ENCODE measurements at regions not wholly inside any gene's neighbourhood (a gene's known extent, or its start where the extent isn't known, plus 50 kb on each side); places are given as distances from the start of the nearest gene placed in this dataset.

DNA sequence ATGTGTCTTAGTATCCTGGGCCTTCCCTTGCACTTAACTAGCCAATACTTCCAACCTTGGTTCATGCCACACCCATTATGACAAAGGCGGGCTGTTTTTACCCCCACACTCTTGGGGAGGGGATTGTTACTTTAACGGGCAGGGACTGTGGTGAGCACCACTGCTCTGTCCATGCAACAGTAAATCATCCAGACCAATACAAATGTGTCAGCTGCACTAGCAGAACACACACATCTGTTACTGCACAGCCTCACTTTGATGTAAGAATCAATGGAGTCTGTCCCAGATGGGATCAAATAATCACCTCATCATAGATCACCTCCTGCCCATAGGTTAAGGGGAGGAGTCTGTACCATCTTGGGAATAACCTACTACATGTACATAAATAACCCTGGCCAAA lies 58.1 kb downstream of the NPAP1 start:
- H3K36me3 Mint-ChIP-seq (ENCODE audit: insufficient read depth), result no peaks in the 10 kb centered on the region
- DNase-seq, result no peak
- H3K27me3 Mint-ChIP-seq (ENCODE audit: low read depth), result no peaks in the 10 kb centered on the region
- ATAC-seq, result no peak
- H3K9me3 Mint-ChIP-seq, result peaks cover 8% of the 10 kb centered on the region
- no peaks in the 10 kb centered on the region for H3K4me1 Mint-ChIP-seq (ENCODE audit: low read depth)
- no peak overlapping the region for H3K4me3 Mint-ChIP-seq

DNA sequence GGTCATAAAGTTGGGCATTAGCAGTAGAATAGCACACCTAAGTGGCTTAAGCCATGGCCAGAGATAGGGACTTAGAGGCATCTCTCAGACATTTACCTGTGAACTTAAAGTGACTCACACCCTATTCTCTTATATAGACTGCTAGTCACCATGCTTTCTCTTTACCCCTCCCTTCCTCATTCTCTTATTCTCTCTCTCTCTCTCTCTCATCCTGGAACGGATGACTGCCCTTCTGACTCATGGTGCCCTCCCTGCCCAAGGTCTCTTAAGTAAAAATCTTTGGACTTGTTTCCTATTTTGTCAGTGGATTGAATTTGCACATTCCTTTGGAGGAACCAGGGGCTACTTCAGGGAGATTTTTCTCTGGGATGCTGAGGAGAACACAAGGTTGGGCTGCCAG lies 58.8 kb downstream of the NPAP1 start:
- Mint-ChIP-seq H3K4me1 (ENCODE audit: low read depth) (no peaks in the 10 kb centered on the region), H3K9me3 (peaks cover 8% of the 10 kb centered on the region), H3K36me3 (ENCODE audit: insufficient read depth) (no peaks in the 10 kb centered on the region), H3K4me3 (no peak overlapping the region), H3K27me3 (ENCODE audit: low read depth) (no peaks in the 10 kb centered on the region)
- ATAC-seq (no peak), DNase-seq (no peak)

DNA sequence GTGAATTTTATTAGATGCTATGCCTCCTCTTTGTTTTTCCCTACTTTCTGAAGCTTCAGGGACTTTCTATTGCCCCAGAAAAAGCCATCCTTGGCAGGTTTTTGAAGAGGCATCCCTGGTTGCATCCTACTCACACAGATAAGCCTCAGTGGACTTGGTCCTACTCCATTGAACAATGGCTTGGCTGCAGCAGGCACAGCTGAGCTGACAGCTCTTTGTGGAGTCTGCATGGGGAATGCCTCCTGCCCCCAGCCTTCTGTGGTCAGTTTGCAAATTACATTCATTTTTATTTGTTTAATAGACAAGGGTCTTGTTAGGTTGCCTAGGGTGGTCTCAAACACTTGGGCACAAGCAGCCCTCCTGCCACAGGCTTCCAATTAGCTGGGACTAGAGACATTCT lies 69.7 kb downstream of the NPAP1 start:
- no peaks in the 10 kb centered on the region for H3K27me3 Mint-ChIP-seq (ENCODE audit: low read depth)
- no peak for DNase-seq
- no peaks in the 10 kb centered on the region for H3K36me3 Mint-ChIP-seq (ENCODE audit: insufficient read depth)
- H3K9me3 Mint-ChIP-seq, result peaks cover 11% of the 10 kb centered on the region
- ATAC-seq, result no peak
- no peaks in the 10 kb centered on the region for H3K4me1 Mint-ChIP-seq (ENCODE audit: low read depth)
- no peak overlapping the region for H3K4me3 Mint-ChIP-seq

DNA sequence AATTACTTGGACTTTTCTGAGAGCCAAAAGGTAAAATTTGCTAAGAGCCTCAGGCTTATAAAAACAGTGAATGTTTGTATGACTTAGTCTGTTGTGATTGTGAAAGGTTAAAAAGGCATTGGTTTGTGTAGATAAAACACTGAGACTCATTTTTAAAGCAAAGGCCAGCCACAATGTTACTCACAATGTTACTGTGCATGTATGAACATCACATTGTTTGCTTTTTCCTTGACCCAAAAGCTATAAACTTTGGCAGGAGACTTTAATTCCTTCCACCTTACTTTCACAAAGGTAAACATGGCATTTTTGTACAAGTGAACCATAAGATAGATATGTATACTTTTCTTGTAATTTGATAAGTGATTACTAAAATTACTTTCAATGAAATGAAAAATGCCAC lies 70.5 kb downstream of the NPAP1 start:
- no peak for ATAC-seq
- H3K36me3 Mint-ChIP-seq (ENCODE audit: insufficient read depth), result no peaks in the 10 kb centered on the region
- peaks cover 11% of the 10 kb centered on the region for H3K9me3 Mint-ChIP-seq
- H3K4me1 Mint-ChIP-seq (ENCODE audit: low read depth), result no peaks in the 10 kb centered on the region
- H3K27me3 Mint-ChIP-seq (ENCODE audit: low read depth), result no peaks in the 10 kb centered on the region
- no peak overlapping the region for H3K4me3 Mint-ChIP-seq
- no peak for DNase-seq

DNA sequence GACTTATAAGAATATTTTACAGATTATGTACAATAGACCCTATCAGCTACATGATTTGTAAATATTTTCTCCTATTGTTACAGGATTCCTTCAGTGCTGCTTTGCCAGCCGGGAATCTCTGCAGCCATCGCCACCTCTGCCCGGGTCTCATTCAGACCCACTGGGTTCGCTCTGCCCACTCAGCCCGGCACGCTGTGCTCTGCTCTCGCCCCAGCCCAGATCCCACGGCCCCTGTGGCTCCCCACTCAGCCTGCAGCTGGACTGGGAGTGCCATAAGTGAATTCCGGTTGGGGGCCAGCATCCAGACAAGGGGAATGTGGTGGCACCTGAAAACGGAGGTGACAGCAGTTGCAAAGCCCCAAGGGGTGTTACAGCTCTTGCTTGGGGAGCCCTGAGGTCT lies 71.8 kb downstream of the NPAP1 start:
- Mint-ChIP-seq H3K4me1 (ENCODE audit: low read depth) (no peaks in the 10 kb centered on the region), H3K9me3 (peaks cover 7% of the 10 kb centered on the region), H3K36me3 (ENCODE audit: insufficient read depth) (no peaks in the 10 kb centered on the region), H3K27me3 (ENCODE audit: low read depth) (no peaks in the 10 kb centered on the region), H3K4me3 (no peak overlapping the region)
- no peak for ATAC-seq
- no peak for DNase-seq

DNA sequence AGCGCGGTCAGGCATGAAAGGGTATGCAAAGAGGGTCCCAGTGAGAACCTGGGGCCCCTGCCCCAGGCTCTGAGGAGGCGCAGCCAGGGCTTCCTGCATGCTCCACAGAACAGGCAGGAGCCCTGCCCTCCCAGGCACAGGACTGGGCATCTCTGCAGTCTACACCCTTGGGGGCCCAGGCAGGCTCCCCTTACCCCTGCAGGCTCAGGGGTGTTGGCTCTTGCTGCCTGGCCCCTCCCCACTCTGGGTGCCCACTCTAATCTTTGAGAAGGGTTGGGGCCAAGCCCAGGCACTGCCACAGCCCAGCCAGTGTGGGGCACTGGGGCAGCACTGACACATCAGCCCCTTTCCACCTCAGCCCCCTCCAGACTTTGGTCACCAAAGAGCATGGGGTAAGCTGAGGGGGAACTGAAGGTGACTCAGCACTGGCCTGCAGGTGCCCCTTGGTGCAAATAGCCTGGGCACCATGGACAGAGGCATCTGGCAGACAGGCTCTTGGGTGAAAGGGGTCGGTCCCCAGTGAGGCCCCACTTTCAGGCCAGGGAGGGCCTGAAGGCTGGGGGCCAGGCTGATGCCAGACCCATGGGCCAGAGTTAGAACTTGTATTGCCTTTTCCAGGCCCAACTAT lies 73.4 kb downstream of the NPAP1 start:
- H3K9me3 Mint-ChIP-seq, result peaks cover 7% of the 10 kb centered on the region
- H3K27me3 Mint-ChIP-seq (ENCODE audit: low read depth), result no peaks in the 10 kb centered on the region
- no peaks in the 10 kb centered on the region for H3K36me3 Mint-ChIP-seq (ENCODE audit: insufficient read depth)
- no peaks in the 10 kb centered on the region for H3K4me1 Mint-ChIP-seq (ENCODE audit: low read depth)
- ATAC-seq (no peak), DNase-seq (no peak)
- H3K4me3 Mint-ChIP-seq, result no peak overlapping the region

DNA sequence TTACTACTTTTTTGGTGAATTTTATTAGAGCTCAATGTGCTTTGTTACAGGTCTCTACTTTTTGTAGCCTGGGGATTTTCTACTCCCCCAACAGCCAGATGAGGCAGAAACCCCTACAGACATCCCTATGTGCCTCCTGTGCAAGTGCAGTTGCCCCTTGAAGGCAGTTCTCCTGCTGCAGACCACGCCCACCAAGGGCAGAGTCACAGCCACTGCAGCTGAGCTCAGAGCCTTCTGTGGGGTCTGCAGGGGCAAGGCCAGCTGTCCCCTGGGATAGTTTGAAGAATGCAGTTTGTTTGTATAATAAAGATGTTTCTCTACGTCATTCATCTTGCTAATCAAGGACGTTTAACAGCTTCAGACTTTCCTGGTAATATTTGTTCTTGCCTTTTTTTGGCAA lies 76.8 kb downstream of the NPAP1 start:
- Mint-ChIP-seq H3K4me3 (no peak overlapping the region), H3K36me3 (ENCODE audit: insufficient read depth) (no peaks in the 10 kb centered on the region)

DNA sequence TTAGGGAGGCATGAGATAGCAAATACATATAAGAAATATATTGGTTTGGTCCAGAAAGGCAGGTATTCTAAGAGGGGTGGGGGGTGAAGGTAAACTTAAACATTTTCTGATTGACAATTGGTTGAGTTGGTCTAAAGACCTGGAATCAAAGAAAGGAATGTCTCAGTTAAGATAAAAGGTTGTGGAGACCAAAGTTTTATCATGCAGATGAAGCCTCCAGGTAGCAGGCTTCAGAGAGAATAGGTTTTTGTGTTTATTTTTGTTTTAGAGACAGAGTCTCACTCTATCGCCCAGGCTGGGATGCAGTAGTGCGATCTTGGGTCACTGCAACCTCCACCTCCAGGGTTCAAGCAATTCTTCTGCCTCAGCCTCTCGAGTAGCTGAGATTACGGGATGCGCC lies 80.5 kb downstream of the NPAP1 start:
- ATAC-seq (no peak), DNase-seq (no peak)
- peaks cover 29% of the 10 kb centered on the region for H3K9me3 Mint-ChIP-seq
- H3K36me3 Mint-ChIP-seq (ENCODE audit: insufficient read depth), result no peaks in the 10 kb centered on the region
- H3K4me3 Mint-ChIP-seq, result no peak overlapping the region
- H3K4me1 Mint-ChIP-seq (ENCODE audit: low read depth), result no peaks in the 10 kb centered on the region
- H3K27me3 Mint-ChIP-seq (ENCODE audit: low read depth), result no peaks in the 10 kb centered on the region

More for the DNA sequence above, 76.8 kb downstream of the NPAP1 start:
- no peak for ATAC-seq
- DNase-seq, result no peak
- H3K27me3 Mint-ChIP-seq (ENCODE audit: low read depth), result no peaks in the 10 kb centered on the region
- H3K4me1 Mint-ChIP-seq (ENCODE audit: low read depth), result no peaks in the 10 kb centered on the region
- H3K9me3 Mint-ChIP-seq, result peaks cover 24% of the 10 kb centered on the region

DNA sequence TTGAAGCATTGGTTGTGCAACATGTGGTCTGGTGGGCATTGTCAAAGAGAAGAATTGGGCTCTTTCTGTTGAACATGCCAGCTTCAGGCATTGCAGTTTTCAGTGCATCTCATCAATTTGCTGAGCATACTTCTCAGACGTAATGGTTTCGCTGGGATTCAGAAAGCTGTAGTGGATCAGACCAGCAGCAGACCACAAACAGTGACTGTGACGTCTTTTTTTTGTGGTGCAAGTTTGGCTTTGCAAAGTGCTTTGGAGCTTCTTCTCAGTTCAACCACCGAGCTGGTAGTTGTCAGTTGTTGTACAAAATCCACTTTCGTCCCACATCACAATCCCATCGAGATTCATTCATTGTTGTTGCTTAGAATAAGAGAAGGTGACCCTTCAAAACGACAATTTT lies 84.5 kb downstream of the NPAP1 start:
- Mint-ChIP-seq H3K27me3 (ENCODE audit: low read depth) (no peaks in the 10 kb centered on the region), H3K4me3 (no peak overlapping the region), H3K36me3 (ENCODE audit: insufficient read depth) (no peaks in the 10 kb centered on the region), H3K4me1 (ENCODE audit: low read depth) (no peaks in the 10 kb centered on the region), H3K9me3 (peaks cover 29% of the 10 kb centered on the region)
- no peak for DNase-seq
- no peak for ATAC-seq

DNA sequence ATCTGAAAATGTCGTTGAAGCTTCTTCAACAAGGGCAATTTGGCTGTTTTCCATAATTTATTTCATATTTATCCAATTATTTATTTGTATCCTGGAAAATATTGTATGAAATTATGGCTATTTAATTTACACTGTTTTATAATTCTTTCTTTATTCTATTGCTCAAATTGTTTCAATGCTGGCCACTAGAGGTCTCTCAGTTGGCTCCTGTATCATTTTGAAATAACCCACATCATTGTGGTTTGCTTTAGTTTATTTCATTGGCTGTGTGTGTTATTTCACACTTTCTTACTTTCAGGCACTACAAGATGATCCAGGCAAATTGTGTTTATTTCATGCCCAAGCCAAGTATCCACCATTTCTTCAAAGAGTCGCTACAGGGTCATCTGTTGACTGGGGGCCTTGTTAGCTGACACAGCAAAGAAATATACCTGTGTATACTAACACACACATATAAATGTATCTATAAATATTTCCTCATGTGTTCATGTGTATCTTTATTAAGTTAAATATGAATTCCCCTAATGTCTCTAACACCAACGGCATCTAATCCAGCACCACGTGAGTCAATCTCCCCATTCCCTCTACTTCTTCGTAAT lies 86.2 kb downstream of the NPAP1 start:
- ATAC-seq, result no peak
- Mint-ChIP-seq H3K27me3 (ENCODE audit: low read depth) (no peaks in the 10 kb centered on the region), H3K9me3 (peaks cover 25% of the 10 kb centered on the region), H3K4me3 (no peak overlapping the region), H3K4me1 (ENCODE audit: low read depth) (no peaks in the 10 kb centered on the region), H3K36me3 (ENCODE audit: insufficient read depth) (no peaks in the 10 kb centered on the region)
- no peak for DNase-seq

DNA sequence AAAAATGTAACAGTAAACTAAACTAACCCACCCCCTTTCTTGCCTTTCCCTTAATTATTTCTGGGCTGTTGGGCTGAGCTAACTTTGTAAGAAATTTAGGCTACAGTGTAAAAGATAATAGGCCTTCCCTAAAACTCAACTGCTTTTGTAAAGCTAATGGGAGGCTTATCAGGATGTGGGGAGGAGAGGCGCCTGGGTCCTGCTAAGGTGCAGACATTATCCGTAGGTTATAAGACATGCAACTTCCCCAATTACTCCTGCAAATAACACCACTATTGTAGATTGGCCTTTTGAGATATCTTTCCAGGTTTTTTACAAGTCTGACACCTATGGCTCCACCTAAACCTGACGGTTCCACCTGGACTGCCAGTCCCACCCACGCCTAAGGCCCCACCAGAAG lies 88.3 kb downstream of the NPAP1 start:
- DNase-seq, result no peak

DNA sequence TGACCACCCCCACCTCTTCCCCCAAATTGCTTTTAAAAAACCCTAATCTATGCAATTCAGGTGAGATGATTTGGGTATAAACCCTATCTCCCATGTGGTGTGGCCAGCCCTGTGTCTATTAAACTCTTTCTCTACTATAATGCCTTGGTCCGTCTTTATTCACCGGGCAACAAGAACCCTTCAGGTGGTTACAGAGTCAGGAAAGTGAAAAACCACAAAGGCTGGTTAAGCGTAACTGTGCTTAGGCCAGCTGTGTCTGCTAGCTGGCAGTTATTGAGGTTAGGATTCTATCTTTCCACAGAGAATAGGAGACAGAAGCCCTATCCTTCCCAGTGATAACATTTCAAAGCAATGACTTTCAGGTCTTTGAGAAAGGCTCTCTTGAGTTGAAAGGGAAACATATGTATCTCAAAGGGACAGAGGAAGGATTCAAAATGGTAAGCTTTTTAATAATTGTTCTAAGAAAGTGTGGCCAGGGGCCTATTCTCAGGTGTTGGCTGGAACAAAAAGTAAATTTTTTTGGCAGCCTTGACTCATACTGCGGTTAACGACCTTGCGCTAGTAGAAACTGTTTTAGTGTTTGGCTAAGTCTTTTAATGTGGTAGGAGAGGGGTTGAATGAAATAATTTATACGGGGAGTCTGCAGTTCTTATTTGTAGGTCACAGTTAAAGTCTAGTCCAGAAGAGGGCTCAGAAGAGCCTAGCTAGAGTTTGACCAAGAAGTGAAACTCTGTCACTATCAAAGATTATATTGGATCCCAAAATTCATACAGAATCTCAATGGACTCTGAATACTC lies 89.0 kb downstream of the NPAP1 start:
- DNase-seq, result no peak
- no peaks in the 10 kb centered on the region for H3K27me3 Mint-ChIP-seq (ENCODE audit: low read depth)
- no peak overlapping the region for H3K4me3 Mint-ChIP-seq
- no peaks in the 10 kb centered on the region for H3K4me1 Mint-ChIP-seq (ENCODE audit: low read depth)
- no peak for ATAC-seq
- H3K9me3 Mint-ChIP-seq, result peaks cover 12% of the 10 kb centered on the region
- H3K36me3 Mint-ChIP-seq (ENCODE audit: insufficient read depth), result no peaks in the 10 kb centered on the region

More for the DNA sequence above, 88.3 kb downstream of the NPAP1 start:
- Mint-ChIP-seq H3K4me3 (no peak overlapping the region), H3K4me1 (ENCODE audit: low read depth) (no peaks in the 10 kb centered on the region), H3K27me3 (ENCODE audit: low read depth) (no peaks in the 10 kb centered on the region), H3K9me3 (peaks cover 12% of the 10 kb centered on the region), H3K36me3 (ENCODE audit: insufficient read depth) (no peaks in the 10 kb centered on the region)
- no peak for ATAC-seq

DNA sequence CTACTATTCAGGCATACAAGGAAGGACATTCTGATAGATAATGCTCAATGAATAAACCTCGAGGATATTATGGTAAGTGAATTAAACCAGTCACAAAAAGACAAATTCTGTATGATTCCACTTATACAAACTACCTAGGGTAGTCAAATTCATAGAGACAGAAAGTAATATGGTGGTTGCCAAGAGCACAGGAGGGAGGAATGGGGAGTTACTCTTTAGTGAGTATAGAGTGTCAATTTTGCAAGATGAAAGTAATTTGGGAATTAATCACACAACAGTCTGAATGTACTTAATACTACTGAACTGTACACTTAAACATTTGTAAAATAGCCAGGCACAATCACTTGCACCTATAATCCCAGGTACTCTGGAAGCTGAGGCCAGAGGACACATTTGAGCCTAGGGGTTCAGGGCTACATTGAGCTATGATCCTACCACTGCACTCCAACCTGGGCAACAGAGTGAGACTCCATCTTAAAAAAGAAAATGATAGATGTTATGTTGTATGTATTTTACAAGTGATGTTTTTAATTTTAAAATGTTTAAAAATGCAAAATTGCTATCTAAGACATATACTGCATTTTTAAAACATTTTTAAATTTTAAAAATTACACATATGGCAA lies 91.0 kb downstream of the NPAP1 start:
- ATAC-seq (no peak), DNase-seq (no peak)
- no peaks in the 10 kb centered on the region for H3K27me3 Mint-ChIP-seq (ENCODE audit: low read depth)
- H3K36me3 Mint-ChIP-seq (ENCODE audit: insufficient read depth), result no peaks in the 10 kb centered on the region
- no peaks in the 10 kb centered on the region for H3K4me1 Mint-ChIP-seq (ENCODE audit: low read depth)
- no peak overlapping the region for H3K4me3 Mint-ChIP-seq
- peaks cover 13% of the 10 kb centered on the region for H3K9me3 Mint-ChIP-seq

DNA sequence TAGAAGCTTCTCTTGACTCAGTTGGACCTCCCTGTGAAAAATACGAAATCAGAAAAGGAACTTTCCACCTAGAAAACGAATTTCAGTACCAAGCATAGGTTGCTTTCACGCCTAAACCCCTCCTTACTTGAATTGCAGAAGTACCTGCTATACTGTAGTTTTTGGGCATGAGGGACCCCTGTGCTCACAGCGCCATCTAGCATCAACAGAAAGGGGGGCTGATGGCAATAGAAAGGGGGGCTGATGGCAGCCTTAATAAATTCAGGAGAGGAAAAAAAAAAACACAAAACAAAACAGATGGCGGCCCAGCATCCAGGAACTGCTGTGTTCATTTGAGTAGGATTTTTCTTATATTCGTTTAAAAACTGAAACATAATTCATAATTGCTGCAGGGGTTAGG lies 96.7 kb downstream of the NPAP1 start:
- H3K9me3 Mint-ChIP-seq, result peaks cover 33% of the 10 kb centered on the region
- DNase-seq, result no peak
- H3K4me3 Mint-ChIP-seq, result no peak overlapping the region
- no peaks in the 10 kb centered on the region for H3K36me3 Mint-ChIP-seq (ENCODE audit: insufficient read depth)
- no peak for ATAC-seq
- H3K27me3 Mint-ChIP-seq (ENCODE audit: low read depth), result peaks cover 3% of the 10 kb centered on the region
- H3K4me1 Mint-ChIP-seq (ENCODE audit: low read depth), result peaks cover 3% of the 10 kb centered on the region

All from activated T-cell treated with anti-CD3 and anti-CD28 coated beads, Interleukin-2, amount 50 U/mL, for 4 hours (primary cell).